Endothelial cell of umbilical vein (primary cell): ENCODE measurements at regions not wholly inside any gene's neighbourhood (a gene's known extent, or its start where the extent isn't known, plus 50 kb on each side); places are given as distances from the start of the nearest gene placed in this dataset.

Experiments
- BruUV-seq: library from RNA; stranded (reverse); fragments of 400-500 nt; replicated peaks from 2 replicates; lab custom pipeline; 2021; lab: Mats Ljungman, UMichigan
- CTCF ChIA-PET: fragments of 300-600, 350-600 bp; sonication (Branson Sonifier 250); formaldehyde crosslinking; loops from one replicate; lab custom pipeline; 2021; ENCODE audit warnings: antibody characterized with exemption, inconsistent platforms; lab: Charles Lee
- POLR2A ChIA-PET: fragments of 300-600, 350-600 bp; sonication (Branson Sonifier 250); formaldehyde crosslinking; loops from one replicate; lab custom pipeline; 2021; ENCODE audit warnings: antibody characterized with exemption, inconsistent platforms; lab: Charles Lee
- DNase-seq: peaks from one replicate; pipeline ENCODE4 v3.0.0-alpha.2; 2011; ENCODE audit warnings: low read depth, low spot score
- FAIRE-seq: peaks from 2 replicates; lab custom pipeline; 2011; peaks lifted over from hg19 to GRCh38; lab: Jason Lieb, UNC
- H2AFZ ChIP-seq: 2 replicates; pipeline ENCODE4 v1.6.0; 2012; ENCODE audit warnings: low read depth, low read length, control low read depth, inconsistent platforms
- H3K27ac ChIP-seq: 2 replicates; pipeline ENCODE4 v1.5.1; 2011; ENCODE audit warnings: low read depth, mild to moderate bottlenecking, control low read depth, low read length, moderate library complexity; ENCODE audit not compliant: insufficient read depth
- H3K27me3 ChIP-seq, 2 experiments: 2 replicates each; pipeline versions ENCODE4 v1.6.0 to v1.6.1; 2011; ENCODE audit warnings: low read length in 2 of 2, mixed read lengths in 1 of 2; ENCODE audit not compliant: control insufficient read depth in 2 of 2, insufficient read depth in 2 of 2
- H3K36me3 ChIP-seq, 2 experiments: 2 replicates in 1 of 2; 3 replicates in 1 of 2; pipeline ENCODE4 v1.5.1; 2011; ENCODE audit warnings: low read length in 2 of 2, mild to moderate bottlenecking in 1 of 2, moderate library complexity in 1 of 2; ENCODE audit not compliant: control insufficient read depth in 2 of 2, insufficient read depth in 2 of 2; ENCODE audit errors: extremely low read depth in 1 of 2
- H3K4me1 ChIP-seq: 3 replicates; pipeline ENCODE4 v1.5.1; 2011; ENCODE audit warnings: mild to moderate bottlenecking, low read length; ENCODE audit not compliant: control insufficient read depth, insufficient read depth; ENCODE audit errors: extremely low read depth
- H3K4me2 ChIP-seq: 2 replicates; pipeline ENCODE4 v1.6.1; 2011; ENCODE audit warnings: low read length, control low read depth, mixed read lengths; ENCODE audit not compliant: insufficient read depth
- H3K4me3 ChIP-seq, 3 experiments: fragments of 200-600 bp in 1 of 3; sonication (generic), shearing (Covaris generic) in 1 of 3; replicated peaks in 1 of 3; 2 replicates each; pipeline ENCODE4 v1.5.1; 2011 to 2016; ENCODE audit warnings: control low read depth in 3 of 3, low read length in 3 of 3, mild to moderate bottlenecking in 2 of 3, inconsistent platforms in 1 of 3, low read depth in 1 of 3, moderate library complexity in 1 of 3; ENCODE audit not compliant: insufficient read depth in 1 of 3
- H3K79me2 ChIP-seq: 2 replicates; pipeline ENCODE4 v1.6.0; 2012; ENCODE audit warnings: low read length, inconsistent platforms; ENCODE audit not compliant: control insufficient read depth, insufficient read depth
- H3K9ac ChIP-seq: replicated peaks from 2 replicates; pipeline ENCODE3; 2011; ENCODE audit warnings: low read length, control low read depth; ENCODE audit not compliant: insufficient read depth; ENCODE audit errors: extremely low read depth
- H3K9me1 ChIP-seq: replicated peaks from 3 replicates; pipeline ENCODE4 v1.6.0; 2011; ENCODE audit warnings: mild to moderate bottlenecking, low read length; ENCODE audit not compliant: control insufficient read depth, insufficient read depth; ENCODE audit errors: extremely low read depth
- H3K9me3 ChIP-seq: replicated peaks from 2 replicates; pipeline ENCODE4 v1.5.1; 2012; ENCODE audit warnings: low read length, inconsistent platforms; ENCODE audit not compliant: control insufficient read depth, insufficient read depth
- H4K20me1 ChIP-seq: replicated peaks from 2 replicates; pipeline ENCODE3; 2011; ENCODE audit warnings: mild to moderate bottlenecking, low read length; ENCODE audit not compliant: control insufficient read depth, insufficient read depth; ENCODE audit errors: extremely low read depth
- EZH2 ChIP-seq: IDR thresholded peaks from 2 replicates; pipeline ENCODE4 v1.6.1; 2012; ENCODE audit warnings: borderline replicate concordance, low read depth, mild to moderate bottlenecking, moderate library complexity, low read length, inconsistent platforms; ENCODE audit not compliant: severe bottlenecking
- FOS ChIP-seq: IDR thresholded peaks from 2 replicates; pipeline ENCODE4 v1.6.1; 2011; ENCODE audit warnings: mild to moderate bottlenecking, low read length, moderate library complexity, borderline replicate concordance; ENCODE audit not compliant: insufficient read depth
- GATA2 ChIP-seq: IDR thresholded peaks from 2 replicates; pipeline ENCODE4 v1.7.0; 2011; ENCODE audit warnings: low read depth, mild to moderate bottlenecking, moderate library complexity, mixed read lengths, low read length; ENCODE audit not compliant: insufficient read length, insufficient read depth
- JUN ChIP-seq: IDR thresholded peaks from 2 replicates; pipeline ENCODE4 v1.6.1; 2011; ENCODE audit warnings: borderline replicate concordance, low read depth; ENCODE audit not compliant: insufficient read length, insufficient read depth
- MAX ChIP-seq: IDR thresholded peaks from 2 replicates; pipeline ENCODE4 v1.6.1; 2011; ENCODE audit not compliant: insufficient read depth, insufficient read length
- MYC ChIP-seq: IDR thresholded peaks from one replicate; pipeline ENCODE4 v1.6.1; 2011; ENCODE audit warnings: mild to moderate bottlenecking, low read depth, low read length
- POLR2A ChIP-seq: IDR thresholded peaks from 2 replicates; pipeline ENCODE4 v1.6.1; 2012; ENCODE audit warnings: low read depth, mild to moderate bottlenecking, control low read depth, low read length
- POLR2AphosphoS5 ChIP-seq: IDR thresholded peaks from 2 replicates; pipeline ENCODE4 v1.6.1; 2012; ENCODE audit warnings: low read depth, mild to moderate bottlenecking, control low read depth, low read length, moderate library complexity; ENCODE audit not compliant: insufficient read depth
- dilution Hi-C: fragments of 300-500 bp; cut with MboI; formaldehyde crosslinking; loops from one replicate; pipeline ENCODE4 v1.15.0; 2019; ENCODE audit warnings: low sequenced_read_pairs; ENCODE audit not compliant: extremely low pct_ligation_motif_present
- intact Hi-C: fragments of 100-400 bp; cut with micrococcal nuclease; formaldehyde crosslinking; loops from one replicate; pipeline ENCODE4 v1.10.0; 2022
- TF ChIP-seq, protein P1 (sequence below), 2 donors: IDR thresholded peaks; 1 replicate in 1 of 2; 2 replicates in 1 of 2; pipeline ENCODE4 v1.5.1; 2011; ENCODE audit warnings: low read length in 2 of 2, mild to moderate bottlenecking in 2 of 2, moderate library complexity in 2 of 2, control low read depth in 1 of 2, inconsistent platforms in 1 of 2, low read depth in 1 of 2; ENCODE audit not compliant: insufficient read depth in 1 of 2; ENCODE audit errors: extremely low read depth in 1 of 2

GRCh38 chr15:87167706-87168105, 1088.0 kb downstream of the AGBL1 start:
- Histone ChIP-seq H3K9me3 (peaks cover 12% of the 10 kb centered on the region), H3K79me2 (no peaks in the 10 kb centered on the region), H3K9me1 (no peaks in the 10 kb centered on the region), H3K4me3 (no peak overlapping the region), H3K36me3 (no peaks in the 10 kb centered on the region), H4K20me1 (no peaks in the 10 kb centered on the region), H3K4me1 (no peaks in the 10 kb centered on the region), H3K27ac (no peak overlapping the region), H3K4me2 (no peak overlapping the region), H3K27me3 (no peaks in the 10 kb centered on the region), H3K9ac (no peak overlapping the region), H2AFZ (no peak overlapping the region)
- ChIA-PET POLR2A (no interaction called here), CTCF (no interaction called here)
- BruUV-seq: no TSS peak
- intact Hi-C loops: no loop called here
- DNase-seq (no peak), FAIRE-seq (no peak)
- dilution Hi-C loops: no loop called here
- TF ChIP-seq FOS (no peak), POLR2AphosphoS5 (no peak), POLR2A (no peak), EZH2 (no peak), MAX (no peak), JUN (no peak), GATA2 (no peak), MYC (no peak)
- TF ChIP-seq, protein P1, sequence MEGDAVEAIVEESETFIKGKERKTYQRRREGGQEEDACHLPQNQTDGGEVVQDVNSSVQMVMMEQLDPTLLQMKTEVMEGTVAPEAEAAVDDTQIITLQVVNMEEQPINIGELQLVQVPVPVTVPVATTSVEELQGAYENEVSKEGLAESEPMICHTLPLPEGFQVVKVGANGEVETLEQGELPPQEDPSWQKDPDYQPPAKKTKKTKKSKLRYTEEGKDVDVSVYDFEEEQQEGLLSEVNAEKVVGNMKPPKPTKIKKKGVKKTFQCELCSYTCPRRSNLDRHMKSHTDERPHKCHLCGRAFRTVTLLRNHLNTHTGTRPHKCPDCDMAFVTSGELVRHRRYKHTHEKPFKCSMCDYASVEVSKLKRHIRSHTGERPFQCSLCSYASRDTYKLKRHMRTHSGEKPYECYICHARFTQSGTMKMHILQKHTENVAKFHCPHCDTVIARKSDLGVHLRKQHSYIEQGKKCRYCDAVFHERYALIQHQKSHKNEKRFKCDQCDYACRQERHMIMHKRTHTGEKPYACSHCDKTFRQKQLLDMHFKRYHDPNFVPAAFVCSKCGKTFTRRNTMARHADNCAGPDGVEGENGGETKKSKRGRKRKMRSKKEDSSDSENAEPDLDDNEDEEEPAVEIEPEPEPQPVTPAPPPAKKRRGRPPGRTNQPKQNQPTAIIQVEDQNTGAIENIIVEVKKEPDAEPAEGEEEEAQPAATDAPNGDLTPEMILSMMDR (IDR thresholded peaks at IDR 0.05; ENCODE audit: extremely low read depth in 1 of 2, insufficient read depth in 1 of 2, low read depth in 1 of 2, low read length in 2 of 2): no peak
